ENCODE measurements at regions not wholly inside any gene's neighbourhood (a gene's known extent, or its start where the extent isn't known, plus 50 kb on each side); places are given as distances from the start of the nearest gene placed in this dataset.

- no peak for DNase-seq
Measured at GRCh38 chr1:43065191-43065590, 106.5 kb upstream of the SLC2A1 start.

DNA sequence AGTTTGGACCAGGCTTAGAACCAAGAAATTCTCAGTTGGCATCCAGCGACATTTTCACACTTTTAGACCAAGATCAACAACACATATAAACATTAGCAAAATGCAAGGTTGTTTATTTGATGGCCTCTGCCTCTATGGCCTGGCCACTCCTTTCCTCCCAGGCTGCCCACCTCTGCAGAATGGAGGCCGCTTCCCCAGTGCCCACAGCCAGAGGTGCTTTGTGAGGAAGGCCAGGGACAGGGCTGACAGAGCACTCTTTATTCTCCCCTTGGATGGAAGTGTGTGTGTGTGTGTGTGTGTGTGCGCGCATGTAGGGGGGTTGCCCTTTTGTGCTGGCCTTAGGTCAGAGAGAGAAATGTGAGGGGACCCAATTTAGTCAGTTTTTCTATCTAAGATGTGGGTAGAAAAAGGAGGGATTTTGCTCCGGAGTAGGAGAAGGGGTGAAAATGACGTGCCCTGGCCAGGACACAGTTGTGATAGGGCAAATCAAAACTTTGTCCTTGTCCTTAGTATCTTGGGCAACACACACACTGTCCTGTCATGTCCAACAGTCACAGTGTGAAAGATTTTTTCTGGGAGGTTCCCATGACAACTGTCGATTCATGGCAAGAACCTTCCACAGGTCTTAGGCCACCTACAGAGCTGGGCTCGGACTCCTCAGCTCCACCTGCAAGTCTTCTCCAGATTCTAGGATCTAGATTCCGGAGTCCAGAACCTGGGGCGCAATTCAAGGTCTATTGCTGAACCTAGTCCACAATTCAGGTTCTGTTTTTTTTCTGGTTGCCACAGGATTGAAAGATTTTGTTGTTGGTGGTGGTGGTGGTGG lies 104.9 kb upstream of the SLC2A1 start:
- no peak for DNase-seq

DNA sequence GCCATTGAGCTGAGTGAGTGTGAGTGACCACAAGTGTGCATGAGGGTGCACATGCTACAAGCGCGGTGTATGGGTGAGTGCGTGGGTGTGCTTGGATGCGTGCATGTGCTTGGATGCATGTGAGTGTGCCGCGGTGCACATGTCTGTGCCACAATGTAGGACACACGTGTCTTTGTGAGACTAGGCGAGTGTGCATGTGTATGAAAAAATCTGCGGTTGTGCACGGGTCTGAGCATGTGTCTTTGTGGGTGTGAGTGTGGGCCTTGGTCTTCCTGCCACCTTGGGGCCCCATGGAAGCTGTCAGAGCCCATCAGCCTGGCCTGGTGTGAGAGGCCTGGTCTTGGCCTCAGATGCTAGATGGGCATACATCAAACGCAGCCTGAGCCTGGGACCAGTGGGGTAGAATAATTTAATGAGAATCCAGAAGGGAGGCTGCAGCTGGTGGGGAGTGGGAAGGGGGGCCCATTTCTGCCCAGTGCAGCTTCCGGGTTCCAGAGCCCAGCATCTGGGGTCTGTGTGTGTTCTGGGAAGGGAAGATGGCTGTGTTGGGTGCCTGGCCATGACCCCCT lies 103.9 kb upstream of the SLC2A1 start:
- no peak for DNase-seq

DNA sequence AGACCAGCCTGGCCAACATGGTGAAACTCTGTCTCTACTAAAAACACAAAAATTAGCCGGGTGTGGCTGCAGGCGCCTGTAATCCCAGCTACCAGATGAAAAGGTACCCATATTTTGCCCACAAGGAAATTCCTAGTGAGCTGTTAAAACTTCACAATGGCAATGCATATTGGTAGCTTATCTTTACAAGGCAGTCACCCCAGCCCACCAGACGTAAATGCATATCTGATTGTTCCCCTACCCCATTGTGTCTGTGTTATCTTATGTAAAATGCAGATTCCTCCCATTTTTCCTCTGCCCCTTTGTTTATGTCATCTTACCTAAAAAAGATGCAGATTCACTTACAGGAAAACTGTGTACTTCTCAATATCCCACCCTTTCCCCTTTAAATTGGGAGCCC lies 103.1 kb upstream of the SLC2A1 start:
- no peak for DNase-seq

DNA sequence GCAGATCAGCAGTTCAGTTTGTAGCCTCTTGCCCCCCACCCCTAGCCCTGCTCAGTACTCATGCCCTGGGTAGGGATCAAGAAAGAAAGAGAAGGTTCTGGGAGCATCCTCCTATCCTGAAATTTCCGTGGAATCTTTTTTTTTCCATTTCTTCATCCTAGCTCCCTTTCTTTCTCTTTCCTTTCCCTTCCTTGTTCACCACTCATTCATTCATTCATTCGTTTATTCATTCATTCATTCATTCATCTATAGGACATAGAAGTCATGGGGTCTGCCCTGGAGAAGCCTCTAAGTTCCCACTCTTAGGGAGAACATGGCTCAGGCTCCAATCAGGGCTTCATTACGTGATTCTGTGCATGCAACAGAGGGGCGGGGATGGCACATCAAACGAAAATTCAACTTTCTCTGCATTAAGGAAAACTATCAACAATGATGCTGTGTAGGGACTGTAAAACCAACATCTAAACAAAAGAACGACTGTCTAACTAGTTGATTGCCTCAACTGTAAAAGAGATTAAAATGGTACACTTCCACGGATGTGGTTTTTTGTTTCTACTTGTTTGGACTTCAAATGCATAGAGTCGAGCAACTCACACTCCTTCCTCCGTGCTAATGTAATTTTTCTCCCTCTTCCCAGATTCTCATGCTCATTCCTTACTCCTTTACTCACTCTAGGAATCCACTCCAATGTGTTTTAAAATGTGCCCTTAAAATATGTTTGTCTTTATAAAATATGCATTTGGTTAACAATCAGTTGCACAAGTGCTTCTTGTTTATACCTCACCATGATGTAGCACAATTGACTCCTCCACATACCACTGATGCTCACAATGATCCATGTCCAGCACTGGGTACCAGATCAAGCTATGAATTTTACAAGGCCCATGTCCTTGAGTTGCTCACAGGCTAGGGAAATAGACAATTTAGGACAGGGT lies 101.2 kb upstream of the SLC2A1 start:
- no peak for DNase-seq

DNA sequence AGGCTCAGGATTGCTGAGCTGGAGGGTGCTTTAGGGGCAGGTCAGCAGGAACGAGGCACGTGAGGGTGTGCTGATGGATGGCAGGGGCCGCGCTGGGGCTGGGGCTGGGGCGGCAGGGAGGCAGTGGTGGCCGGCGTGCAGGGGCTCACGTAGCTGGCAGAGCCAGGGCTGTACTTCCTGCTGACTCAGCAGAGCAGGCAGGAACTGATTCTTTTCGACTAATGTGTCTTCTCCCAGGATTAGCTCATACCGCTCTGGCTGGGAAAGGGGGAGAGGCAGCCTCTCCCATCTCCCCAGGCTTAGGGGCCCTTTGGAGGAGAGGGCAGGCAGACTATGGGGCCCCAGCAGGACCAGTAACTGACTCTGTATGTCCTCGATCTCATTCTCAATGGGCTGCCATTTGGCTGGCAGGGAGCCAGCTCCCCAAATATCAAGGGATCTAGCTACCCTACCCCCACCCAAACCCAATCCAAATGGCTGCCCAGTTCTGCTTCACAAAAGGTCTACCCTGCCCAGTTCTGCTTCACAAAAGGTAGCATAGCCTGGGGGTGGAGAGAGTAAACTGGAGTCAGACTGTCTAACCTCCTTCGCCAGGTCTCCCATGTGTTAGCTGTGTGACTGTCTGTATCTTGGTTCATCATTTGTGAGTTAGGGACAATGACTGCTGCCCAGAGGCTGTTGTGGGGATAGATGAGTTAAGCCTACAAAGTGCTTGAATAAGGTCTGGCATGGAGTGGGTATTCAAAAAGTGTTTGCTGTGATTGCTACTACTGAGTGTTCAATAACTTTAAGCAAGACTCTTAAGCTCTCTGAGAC lies 100.1 kb upstream of the SLC2A1 start:
- no peak for DNase-seq

DNA sequence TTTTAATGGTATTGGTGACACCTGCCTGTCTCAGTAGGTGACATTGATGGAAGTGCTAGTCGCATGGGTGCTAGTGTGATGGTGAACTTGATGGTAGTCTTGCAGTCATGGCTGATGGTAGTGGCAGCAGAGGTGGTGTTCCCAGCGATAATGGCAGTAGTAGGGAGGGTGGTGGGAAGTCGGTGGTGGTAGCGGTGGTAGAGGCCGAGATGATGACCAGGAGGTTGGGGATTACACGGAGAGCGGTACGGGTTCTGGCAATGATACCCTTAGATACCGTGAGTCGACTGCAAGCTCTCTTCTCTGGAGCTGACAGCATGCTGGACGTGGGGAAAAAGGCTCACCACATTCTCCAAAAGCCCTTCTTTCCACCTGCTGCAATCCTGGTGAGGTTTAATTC lies 99.4 kb upstream of the SLC2A1 start:
- DNase-seq, result no peak

- no peak for DNase-seq
Measured at GRCh38 chr1:43057567-43057966, 98.9 kb upstream of the SLC2A1 start.

- DNase-seq, result no peak
Measured at GRCh38 chr1:43056981-43057391, 98.3 kb upstream of the SLC2A1 start.

DNA sequence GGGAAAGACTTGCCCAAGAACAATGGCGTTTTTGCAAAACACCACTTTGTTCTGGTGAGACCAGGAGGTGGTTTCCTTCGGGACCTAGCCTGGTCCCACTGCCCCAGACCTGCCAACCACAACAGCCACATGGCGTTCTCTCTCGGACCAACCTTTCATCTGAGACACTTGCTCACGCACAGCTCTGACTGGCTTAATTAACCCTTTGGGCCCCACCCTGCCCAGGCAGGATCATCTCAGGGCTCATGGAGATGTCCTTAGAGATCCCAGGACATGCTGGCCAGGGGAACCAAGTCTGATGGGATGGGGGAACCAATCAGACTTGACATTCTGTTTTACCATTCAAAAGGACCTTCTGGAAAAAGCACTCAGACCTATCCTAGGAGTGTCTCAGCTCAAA lies 97.8 kb upstream of the SLC2A1 start:
- no peak for DNase-seq

- no peak for DNase-seq
Measured at GRCh38 chr1:43054961-43055360, 96.3 kb upstream of the SLC2A1 start.

GRCh38 chr1:43052786-43053439 lies 94.2 kb upstream of the SLC2A1 start:
- no peak for DNase-seq

- no peak for DNase-seq
Measured at GRCh38 chr1:43052322-43052721, 93.7 kb upstream of the SLC2A1 start.

DNA sequence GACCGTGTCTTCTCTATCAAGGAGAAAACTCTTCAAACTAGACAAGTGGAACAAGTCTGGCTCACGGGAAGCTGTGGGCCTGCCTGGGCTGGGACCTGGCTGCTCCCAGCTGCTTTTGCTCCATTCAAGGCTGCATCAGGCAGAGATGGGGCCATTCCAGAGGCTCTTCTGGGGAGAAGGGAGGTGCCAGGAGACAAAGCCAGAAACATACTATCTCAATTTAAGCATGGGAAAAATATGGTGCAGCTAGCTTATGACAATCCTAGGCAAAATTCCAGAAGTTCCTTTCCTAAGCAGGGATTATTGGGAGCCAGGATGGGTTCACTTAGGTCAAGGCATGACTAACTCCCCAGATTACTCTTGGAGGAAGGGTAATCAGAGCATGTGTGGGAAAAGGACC lies 90.8 kb upstream of the SLC2A1 start:
- DNase-seq, result no peak

DNA sequence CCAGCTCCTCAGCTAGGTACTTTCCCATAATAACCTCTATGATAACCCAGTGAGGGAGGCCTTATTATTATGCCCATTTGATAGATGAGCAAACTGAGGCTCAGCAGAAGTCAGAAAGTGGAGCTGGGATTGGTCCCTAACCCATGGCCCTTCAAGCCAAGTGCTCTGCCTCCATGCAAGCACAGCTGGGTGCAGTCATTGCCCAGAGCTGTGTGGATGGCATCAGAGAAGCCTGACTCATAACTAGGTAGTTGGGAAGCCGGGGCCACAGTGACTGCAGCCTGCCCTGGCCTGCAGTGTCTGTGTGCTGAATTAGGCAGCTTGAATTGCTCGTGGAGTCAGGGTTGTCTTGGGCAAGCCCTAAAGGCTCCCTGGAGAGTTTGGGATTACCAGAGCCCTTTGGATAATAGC lies 89.9 kb upstream of the SLC2A1 start:
- DNase-seq, result no peak

- DNase-seq, result no peak
Measured at GRCh38 chr1:43047135-43047534, 88.5 kb upstream of the SLC2A1 start.

GRCh38 chr1:43044572-43045361 lies 86.1 kb upstream of the SLC2A1 start:
- no peak for DNase-seq

GRCh38 chr1:43043695-43044094 lies 85.0 kb upstream of the SLC2A1 start:
- DNase-seq, result no peak

DNA sequence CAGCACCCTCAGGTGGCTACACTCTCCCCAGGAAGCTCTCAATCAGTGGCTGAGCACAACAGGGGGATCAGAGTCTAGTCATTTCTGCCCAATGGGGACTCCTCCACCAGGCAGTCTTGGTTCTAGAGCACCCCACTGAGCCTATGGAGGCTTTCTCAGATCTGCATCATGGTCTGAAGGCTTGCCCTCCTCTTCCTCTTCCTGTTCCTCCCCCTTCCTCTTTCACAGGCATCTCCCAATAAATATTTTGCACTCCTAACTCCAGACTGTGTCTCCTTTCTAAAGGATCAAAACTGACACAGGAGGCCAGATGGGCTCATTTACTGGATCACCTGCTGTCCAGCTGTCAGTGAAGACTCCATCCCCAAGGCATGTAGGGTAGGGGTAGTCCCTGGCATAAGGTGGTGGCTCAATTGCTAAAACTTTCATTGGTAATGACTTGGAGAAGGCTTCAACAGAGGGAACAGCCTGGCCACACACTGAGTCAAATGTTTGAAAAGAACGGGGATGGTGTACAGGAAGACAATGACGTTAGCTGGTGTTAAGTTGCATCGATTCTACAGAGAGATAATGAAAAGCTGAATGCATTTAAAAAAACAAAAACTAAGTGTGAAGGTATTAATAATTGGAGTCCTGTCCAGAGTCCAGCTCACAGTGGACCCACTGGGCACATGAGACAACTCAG lies 84.2 kb upstream of the SLC2A1 start:
- no peak for DNase-seq

- no peak for DNase-seq
Measured at GRCh38 chr1:43042127-43042526, 83.5 kb upstream of the SLC2A1 start.

GRCh38 chr1:43041591-43041990 lies 82.9 kb upstream of the SLC2A1 start:
- no peak for DNase-seq

Data from GDM1 (cell line).